Fibroblast of upper back skin (primary cell): ENCODE measurements at regions not wholly inside any gene's neighbourhood (a gene's known extent, or its start where the extent isn't known, plus 50 kb on each side); places are given as distances from the start of the nearest gene placed in this dataset.

Experiments
- DNase-seq: peaks from one replicate; pipeline ENCODE4 v3.0.0-alpha.2; 2013

DNA sequence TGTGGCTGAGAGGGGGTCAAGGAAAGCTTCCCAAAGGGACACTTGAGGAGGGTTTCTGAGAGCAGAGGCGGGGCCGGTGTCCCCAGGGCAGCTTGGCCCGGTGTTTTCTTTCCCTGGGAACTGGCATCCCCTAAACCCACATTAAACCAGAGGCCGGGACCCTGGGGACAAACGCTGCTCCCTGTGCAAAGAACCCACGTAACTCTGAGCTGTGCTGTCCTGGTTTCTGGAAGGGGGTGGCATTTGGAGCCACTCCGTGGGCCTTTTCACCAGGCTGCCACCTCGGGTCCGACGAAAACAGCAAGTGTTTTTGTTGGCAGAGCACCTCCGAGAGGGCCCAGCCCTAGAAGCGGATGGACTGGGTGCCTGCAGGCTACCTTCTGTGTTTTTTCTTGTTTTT is 100.2 kb upstream of the ANO1 start:
- no peak for DNase-seq

DNA sequence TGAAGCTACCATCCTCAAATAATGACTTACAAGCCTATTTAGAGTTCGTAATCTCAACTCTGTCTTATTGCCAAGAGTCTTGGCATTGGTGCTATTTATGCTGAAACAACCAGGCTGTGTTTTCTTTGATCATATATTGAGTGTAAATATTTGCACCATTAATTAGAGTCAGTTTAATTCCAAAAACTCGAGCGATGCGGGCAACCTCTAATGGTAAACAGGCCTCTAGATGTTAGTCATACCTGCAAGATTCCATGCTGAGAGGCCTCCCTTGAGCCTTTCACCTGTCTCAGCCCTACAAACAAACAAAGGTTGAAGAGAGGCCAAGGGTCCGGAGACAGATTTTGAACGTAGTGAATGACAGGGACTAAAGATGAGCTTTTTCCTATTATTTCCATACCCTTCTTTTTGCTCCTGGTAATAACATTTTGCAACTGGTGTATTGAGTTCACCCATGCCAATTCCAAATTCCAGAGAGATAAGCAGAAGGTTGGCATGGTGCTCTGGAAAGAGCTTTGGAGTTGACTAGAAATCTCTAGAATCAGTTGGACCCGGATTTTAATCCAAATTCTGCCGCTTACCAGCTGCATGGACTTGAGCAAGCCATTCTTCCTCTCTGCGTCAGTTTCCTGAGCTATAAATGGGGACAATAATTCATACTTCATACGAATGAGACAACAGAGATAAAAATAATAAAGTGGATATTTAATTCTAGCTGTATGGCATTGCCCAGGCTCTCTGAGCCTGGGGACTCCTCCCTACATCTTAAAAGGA is 99.1 kb upstream of the ANO1 start:
- DNase-seq, result no peak

DNA sequence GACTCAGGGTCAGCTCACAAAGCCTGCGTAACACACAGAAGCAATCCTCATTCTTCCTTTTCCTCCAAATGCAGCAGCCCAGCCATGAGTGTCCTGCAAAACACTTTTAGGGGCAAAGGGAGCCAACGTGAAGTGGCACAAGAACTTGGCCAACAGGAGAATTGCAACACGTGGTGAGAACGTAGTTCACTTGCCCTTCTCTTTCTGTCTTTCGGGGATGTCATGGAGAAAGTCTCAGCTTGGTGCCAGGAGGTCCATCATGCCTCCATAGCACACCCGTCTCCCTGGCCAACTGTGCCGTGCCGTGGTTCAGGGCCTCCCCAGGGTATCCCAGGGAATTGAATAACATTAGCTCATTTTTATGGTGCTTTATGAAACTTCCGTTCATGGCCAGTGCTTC is 98.5 kb upstream of the ANO1 start:
- no peak for DNase-seq

DNA sequence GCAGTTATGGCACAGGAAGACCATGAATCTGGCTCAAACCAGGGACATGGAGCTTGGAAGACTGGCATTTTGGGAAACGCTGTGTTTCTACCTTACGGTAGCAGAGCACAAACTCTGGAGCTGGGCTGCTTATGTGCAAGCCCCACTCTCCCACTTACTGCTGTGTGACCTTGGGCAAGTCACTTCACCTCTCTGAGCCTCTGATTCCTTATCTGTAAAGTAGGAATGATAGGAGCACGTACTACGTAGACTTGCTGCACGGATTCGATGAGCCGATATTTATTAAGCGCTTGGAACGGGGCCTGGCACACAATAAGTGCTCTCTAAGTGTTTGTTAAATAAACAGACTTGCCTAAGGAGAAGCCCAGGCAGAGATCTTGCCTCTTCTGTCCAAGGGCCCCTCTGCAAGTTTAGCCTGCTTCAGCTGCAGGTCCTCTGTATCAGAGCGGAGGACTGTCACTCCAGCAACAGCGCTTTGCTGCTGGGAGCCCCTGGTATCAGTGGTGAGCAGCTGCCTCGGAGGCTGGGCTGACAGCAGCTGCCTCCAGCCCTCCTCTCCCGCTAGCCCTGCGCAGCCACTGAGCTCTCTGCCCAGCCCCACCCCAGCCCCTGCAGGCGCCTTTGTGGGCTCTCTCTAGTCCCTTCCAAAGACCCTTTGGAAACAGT is 96.9 kb upstream of the ANO1 start:
- no peak for DNase-seq

DNA sequence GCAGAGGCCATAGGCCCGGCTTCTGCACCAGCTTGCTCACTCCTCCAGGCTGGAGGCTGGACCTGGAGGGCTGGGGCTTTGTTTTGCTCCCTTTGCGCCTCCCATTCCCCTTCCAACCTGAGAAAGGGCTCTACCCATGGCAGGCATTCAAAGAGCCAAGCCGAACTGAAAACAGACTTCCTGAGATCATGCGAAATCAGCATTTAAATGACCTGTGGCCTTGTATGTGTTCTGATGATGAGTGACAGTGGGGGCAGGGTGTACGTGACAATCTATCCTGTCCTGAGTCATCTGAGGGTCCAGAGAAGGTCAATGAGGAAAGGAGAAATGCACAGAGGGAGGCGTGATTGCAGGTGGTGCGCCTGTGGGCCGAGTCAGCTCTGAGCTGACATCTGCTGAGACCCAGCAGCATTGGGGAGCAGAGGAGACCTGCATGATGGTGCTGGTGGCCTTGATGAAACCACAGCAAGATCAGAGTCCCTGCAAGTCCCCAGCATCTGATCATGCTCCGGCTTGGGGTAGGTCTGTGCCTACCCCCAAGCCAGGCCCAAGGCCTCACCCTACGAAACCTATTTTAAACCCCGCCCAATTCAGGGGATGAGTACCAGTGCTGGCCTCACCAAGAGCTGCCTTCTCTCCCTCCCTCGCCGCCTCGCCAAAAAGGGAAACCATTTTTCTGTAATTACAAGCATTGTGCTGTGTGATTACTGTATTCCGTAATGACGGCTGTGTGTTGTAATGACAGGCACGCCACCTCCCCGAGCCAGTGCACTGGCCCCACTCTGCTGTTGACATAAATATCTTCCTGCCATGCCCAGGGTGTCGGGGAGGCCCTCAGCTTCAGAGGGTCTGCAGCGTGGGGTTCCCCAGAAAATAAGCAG is 95.2 kb upstream of the ANO1 start:
- no peak for DNase-seq

DNA sequence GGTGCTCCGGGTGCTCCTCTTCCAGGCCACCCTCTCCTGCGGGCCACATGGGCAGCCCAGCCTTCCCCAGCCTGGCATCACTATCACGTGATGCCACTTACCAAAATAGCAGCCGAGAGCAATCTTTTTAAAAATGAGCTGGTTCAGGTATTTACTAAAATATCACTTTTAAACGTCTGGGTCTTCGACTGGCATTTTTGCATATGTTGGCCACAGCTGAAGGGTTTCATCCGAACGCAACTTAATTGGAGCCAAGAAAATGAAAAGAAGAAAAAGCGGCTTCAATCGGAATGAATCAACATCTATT is 94.6 kb upstream of the ANO1 start:
- no peak for DNase-seq

DNA sequence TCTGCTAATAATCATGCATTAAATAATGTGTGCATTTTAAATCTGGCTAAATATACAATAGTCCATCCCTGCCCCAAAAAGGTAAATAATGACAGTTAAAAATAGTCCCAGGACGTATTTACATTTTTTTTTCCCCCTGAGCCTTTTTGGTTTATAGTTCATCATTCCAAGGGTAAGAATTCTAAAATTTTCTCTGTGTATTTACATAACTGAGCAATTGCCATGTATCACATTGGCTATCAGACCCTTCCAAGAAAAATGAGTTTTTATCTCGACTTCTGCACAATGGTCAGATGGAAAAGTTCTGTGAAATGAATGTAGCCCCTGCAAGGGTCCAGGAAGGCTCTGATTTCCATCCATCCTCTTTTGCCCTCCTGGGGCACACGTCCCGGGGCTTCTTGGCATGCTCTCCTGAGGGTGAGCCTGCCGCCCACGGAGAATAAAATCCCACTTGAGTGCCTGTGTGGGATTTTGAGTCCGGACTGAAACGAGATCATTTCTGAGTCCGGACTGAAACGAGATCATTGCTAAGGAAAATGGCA is 94.1 kb upstream of the ANO1 start:
- DNase-seq, result no peak

DNA sequence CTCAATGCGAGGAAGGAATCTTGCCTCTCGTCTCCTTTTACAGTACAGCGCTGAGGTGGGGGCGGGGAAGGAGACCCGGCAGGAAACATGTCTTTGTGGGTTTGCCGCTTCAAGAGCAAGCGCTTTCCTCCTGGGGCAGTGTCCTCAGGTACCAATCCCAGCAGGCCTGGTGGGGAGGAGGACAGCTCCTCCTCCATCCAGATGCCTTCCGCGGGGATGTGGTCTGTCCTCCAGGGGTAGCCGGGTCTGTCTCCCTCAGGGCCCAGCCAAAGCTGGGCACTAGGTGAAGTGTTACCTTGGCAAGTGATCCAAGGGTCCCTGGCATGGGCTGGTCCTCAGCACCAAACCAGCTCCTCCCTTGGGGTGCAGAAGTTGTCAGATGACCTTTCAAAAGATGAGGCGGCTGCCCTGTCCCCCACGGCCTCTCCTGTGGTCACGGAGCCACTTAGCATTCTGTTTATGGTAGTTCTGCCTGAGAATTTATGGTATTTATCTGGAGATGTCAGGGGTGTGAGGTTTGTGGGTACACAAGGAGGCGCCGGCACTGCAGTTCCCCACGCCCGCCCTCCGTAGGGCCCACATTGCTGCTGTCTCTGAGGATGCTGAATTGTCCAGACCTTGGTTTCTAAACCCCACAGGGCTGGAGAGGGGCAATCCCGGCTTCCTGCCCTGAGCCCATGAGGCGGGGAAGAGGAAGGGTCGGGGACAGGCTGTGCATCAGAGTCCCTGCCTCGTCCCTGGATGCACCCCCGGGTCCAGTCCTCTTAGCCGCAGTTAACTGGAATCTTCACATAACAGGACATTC is 93.5 kb upstream of the ANO1 start:
- DNase-seq, result no peak

DNA sequence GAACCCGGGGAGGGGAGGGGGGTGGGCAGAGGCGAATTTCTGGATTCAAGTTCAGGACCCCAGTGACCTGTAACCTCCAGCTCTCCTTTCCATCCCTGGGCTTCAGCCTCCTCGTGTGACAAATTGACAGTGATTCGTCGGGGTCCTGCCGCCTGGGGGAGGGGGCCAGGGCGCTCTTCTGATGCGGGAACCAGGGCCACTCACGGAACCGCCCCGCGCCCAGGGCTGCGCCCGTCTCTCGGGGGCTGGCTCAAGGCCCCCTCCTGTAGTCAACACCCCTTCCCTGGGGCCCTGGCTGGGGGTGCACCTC is 92.8 kb upstream of the ANO1 start:
- no peak for DNase-seq

DNA sequence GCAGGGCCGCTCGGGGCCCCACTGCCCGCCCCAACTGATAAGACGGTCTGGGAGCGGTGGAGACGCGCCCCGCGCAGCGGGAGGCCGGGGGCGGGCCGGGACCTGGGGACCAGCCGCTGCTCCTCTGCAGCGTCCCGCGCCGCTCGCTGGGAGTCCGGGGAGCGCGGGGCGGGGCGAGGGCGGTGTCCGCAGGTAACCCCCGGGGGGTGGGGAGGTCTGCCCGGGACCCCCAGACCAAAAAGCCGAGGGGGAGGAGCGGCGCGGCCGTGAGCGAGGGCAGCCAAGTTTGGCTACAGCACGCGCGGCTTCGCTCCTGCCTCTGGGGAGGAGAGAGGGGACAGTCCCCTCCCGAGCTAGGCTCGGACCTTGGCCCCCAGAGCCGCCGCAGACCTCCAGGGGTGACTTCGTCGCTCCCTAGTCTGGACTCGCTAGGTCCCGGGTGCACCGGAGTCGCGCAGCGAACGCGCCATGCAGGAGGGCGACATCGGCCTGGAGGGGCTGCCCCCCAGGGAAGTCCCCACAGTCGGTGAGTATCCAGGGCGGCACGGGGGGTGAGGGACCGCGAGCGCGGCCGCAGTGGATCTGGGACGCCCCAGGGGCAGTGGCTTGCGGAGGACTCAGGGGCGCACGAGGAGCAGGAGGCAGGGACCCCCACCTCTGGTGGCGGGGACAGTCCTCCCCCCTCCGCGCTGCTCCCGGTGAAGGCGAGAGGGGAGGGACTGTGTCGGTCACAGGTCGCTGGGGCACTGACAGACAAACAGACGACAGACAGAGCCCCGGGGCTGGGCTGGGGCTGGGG is 92.3 kb upstream of the ANO1 start:
- no peak for DNase-seq

DNA sequence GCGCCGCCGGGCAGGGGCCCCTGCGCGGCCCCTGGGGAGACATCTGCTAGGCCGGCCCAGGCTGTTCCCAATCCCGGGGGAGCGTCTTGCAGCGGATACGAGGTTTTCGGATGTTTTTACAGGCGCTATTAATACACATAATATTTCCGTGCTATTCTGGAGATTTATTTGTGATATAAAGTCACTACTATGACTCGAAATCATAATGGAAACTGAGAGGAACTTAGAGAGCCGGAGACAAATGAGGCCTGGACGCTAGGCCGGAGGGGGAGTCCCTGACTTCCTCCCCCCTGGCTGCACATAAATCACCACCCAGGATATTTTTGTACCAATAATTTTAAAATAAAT is 91.7 kb upstream of the ANO1 start:
- no peak for DNase-seq

DNA sequence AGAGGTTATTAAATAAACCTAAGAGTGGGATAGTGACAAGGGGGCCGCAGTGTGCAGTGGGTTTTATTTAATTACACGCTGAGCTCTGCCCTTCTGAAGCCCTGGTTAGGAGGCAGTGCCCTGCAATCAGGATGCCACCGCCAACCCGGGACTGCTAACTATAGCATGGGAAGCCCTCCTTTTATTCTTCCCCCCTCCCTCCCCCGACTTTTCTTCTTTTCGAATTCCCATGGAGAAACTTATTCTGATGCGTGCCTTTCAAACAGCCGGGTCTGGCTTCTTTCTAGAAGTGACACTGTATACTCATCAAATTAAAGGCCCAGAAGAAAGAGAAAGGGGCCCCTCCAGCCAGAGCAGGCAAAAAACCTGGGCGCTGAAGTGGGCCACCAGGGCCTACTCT is 91.3 kb upstream of the ANO1 start:
- DNase-seq, result no peak

DNA sequence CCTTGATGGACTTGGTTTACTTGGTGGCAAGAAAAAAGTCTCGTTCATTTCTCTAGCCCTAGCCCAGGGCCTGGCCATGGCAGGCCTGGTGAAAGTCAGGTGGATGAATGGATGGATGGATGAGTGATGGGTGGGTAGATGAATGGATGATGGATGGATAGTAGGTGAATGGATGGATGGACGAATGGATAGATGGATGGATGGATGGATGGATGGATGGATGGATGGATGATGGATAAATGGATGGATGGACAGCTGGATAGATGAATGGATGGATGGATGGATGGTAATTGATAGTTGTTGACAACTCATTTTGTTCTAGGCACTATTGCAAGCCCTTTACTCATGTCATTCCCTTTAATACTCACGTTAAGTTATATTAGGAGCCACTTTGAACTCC is 86.1 kb upstream of the ANO1 start:
- DNase-seq, result no peak

DNA sequence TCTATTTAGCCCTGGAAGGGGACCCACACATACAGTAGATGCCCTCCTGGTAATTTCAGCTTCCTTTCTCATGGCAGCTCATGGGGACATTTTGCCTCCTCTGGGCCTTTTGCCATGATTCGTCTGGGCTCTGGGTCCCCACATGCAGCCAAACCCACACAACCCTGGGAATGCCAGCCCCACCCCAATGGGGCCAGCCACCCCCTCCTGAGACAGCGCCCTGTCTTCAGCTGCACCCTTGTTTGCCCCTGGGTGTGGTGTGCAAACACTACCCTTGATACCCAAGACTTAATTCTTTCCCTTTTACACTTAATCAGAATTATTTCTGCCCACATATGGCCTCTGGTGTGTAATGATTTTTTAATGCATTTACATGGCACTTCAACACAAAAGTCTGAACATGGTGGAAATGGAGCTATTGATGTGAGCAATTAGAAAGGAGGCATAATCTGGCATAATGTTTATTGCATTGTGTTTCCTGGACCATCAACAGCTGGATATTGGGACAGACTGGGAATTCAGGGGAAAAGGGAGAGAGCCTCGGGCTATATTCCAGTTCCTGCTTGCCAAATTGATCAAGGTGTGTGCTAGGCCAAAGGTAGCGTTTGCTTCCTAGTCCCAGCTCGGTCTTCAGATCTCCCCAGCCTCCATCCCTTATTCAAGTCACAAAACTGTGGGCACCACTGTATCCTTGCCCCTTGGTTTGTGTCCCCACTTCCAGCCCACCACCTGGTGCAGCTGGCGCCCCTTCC is 85.0 kb upstream of the ANO1 start:
- no peak for DNase-seq

DNA sequence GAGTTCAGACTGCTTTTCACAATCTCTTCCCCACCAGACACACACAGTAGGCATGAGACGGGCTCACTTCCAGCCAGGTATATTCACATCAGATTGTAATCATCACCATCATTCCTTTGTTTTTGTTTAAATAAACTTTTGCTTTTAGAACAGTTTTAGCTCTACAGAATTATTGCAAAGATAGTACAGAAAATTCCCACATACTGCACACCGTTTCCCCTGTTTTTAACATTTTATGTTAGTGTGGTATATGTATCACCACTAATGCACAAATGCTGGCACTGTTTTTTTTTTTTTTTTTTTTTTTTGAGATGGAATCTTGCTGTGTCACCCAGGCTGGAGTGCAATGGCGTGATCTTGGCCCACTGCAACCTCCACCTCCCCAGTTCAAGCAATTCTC is 83.3 kb upstream of the ANO1 start:
- DNase-seq, result no peak

DNA sequence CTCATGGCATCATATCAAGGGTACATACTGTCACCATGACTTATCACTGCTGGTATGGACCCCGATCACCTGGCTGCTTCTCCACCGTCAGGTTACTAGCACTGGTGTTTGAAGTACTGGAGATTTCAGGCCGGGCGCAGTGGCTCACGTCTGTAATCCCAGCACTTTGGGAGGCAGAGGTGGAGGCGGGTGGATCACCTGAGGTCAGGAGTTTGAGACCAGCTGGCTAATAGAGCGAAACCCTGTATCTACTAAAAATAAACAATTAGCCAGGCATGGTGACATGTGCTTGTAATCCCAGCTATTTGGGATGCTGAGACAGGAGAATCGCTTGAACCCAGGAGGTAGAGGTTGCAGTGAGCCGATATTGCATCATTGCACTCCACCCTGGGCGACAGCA is 82.4 kb upstream of the ANO1 start:
- DNase-seq, result no peak

DNA sequence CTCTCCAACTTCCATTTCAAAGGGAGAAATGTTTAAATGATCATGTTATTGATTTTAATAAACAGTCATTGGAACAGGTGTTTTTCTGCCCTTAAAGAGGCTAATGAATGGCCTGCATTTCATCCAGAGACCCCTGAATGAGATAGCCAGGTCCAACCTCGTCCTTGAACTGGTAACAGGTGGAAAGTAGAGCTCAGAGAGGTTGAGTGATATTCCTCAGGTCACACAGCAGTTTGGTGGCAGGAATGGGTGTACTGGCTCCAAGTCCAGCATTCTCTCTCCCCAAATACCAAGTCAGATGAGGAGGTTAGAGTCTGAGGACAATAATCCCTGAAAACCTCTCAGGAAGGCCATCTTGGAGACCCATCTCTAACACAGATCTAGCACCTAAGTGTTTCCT is 81.7 kb upstream of the ANO1 start:
- no peak for DNase-seq

DNA sequence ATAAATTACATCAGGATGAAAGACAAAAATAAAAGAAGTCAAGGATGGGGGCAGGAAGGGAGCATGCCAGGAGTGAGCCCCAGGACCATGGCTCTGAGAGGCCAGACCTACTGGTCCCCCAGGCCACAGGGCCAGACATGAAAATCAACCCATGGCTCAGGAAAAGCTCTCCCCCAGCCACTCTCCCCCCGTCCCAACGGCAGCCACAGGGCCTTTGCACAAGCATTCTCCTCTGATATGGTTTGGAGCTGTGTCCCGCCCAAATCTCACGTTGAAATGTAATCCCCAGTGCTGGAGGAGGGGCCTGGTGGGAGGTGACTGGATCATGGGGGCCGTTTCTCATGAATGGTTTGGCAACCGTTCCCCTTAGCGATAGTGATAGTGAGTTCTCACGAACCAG is 80.8 kb upstream of the ANO1 start:
- no peak for DNase-seq

DNA sequence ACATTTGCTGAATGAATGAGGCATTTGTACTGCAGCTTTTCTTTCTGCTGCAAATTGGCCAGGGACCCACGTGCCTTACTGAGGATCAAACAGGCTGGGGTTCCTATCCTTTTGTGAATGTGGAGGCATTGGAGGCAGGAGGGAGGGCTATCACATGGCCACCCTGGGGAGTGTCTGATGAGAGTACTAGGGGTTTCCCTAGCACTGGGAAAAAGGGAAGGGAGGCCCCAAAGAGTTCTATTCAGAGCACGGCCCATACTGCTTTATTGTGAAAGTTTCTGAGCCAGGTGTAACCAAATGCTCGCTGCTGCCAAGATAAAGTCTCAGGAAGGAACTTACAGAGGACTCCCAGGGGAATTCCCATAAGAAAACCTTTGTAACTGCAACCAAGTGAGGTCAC is 78.4 kb upstream of the ANO1 start:
- DNase-seq, result no peak

DNA sequence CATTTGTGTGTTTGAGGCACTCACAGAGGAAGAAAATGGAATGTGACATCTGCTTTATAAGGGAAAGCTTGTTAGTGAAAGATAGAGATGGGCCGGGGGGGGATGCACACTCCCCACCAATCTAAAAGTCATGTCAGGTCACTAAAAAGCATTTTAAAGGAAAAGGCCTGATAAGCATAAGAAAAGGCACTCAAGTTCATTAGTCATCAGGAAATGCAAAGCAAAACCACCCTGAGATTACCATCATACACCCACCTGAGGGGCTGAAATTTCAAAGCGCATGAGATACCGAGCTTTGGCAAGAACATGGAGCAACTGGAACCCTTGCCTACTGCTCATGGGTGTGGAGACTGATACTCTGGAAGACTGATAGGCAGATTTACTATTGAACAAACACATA is 77.9 kb upstream of the ANO1 start:
- no peak for DNase-seq

DNA sequence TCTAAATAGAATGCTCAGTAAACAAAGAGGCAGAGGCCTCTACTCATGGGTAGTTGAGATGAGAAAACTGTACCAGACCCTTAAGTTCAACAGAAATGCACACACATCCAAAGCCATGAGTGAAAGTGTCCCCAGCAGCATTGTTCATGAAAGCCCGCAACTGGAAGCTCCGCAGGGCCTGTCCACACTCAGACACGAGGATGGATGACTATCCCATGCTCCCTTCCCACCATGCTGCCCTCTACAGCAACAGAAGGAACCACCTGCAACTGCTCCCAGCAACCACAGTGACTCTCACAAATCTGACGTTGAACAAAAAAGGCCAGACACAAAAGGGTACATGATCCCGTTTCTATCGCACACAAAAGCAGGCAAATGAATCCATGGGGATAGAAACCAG is 76.9 kb upstream of the ANO1 start:
- DNase-seq, result no peak

DNA sequence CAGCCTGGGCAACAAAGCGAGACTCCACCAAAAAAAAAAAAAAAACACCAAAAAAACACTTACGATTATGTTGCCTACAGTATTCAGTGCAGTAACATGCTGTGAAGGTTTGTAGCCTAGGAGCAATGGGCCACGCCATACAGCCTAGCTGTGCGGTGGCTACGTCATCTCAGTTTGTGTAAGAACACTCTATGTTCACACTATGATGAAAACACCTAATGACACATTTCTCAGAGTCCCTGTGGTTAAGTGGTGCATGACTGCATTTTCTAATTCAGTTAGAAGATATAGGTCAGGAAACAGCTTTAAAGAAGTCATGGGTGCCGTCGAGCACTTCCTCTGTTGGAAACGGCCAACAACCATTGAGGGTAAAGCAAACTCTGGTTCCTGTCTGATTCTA is 75.7 kb upstream of the ANO1 start:
- no peak for DNase-seq
